HEK293T (cell line): ENCODE measurements at regions not wholly inside any gene's neighbourhood (a gene's known extent, or its start where the extent isn't known, plus 50 kb on each side); places are given as distances from the start of the nearest gene placed in this dataset.

Source experiments
- ARNT ChIP-seq: fragments of 450-650 bp; IDR thresholded peaks from 2 replicates; pipeline ENCODE4 v1.6.1; 2017; ENCODE audit warnings: mild to moderate bottlenecking
- BHLHE40 ChIP-seq: fragments of 450-650 bp; IDR thresholded peaks from 2 replicates; pipeline ENCODE4 v1.6.1; 2016; ENCODE audit warnings: mild to moderate bottlenecking, moderate library complexity, borderline replicate concordance
- ELF4 ChIP-seq: fragments of 450-650 bp; IDR thresholded peaks from 2 replicates; pipeline ENCODE4 v1.6.1; 2017; ENCODE audit warnings: antibody characterized with exemption
- FOXA1 ChIP-seq: fragments of 450-650 bp; IDR thresholded peaks from 2 replicates; pipeline ENCODE4 v1.6.1; 2016; ENCODE audit warnings: mild to moderate bottlenecking
- FOXK2 ChIP-seq: fragments of 450-650 bp; IDR thresholded peaks from 2 replicates; pipeline ENCODE4 v1.6.1; 2016; ENCODE audit warnings: mild to moderate bottlenecking
- FOXM1 ChIP-seq: fragments of 450-650 bp; IDR thresholded peaks from 2 replicates; pipeline ENCODE4 v1.6.1; 2017; ENCODE audit warnings: mild to moderate bottlenecking, borderline replicate concordance
- HDGF ChIP-seq: fragments of 450-650 bp; IDR thresholded peaks from 2 replicates; pipeline ENCODE4 v1.6.1; 2017; ENCODE audit warnings: antibody characterized with exemption, borderline replicate concordance
- L3MBTL2 ChIP-seq: fragments of 450-650 bp; conservative IDR thresholded peaks from 2 replicates; pipeline ENCODE4 v1.6.1; 2016; ENCODE audit warnings: mild to moderate bottlenecking
- LEF1 ChIP-seq: fragments of 450-650 bp; IDR thresholded peaks from 2 replicates; pipeline ENCODE4 v1.6.1; 2017; ENCODE audit warnings: mild to moderate bottlenecking, borderline replicate concordance
- NFRKB ChIP-seq: fragments of 450-650 bp; IDR thresholded peaks from 2 replicates; pipeline ENCODE4 v1.6.1; 2016; ENCODE audit warnings: mild to moderate bottlenecking, moderate library complexity
- SP1 ChIP-seq: fragments of 450-650 bp; IDR thresholded peaks from 2 replicates; pipeline ENCODE4 v1.6.1; 2017
- SUZ12 ChIP-seq: fragments of 450-650 bp; IDR thresholded peaks from 2 replicates; pipeline ENCODE4 v1.6.1; 2016; ENCODE audit warnings: mild to moderate bottlenecking
- TARDBP ChIP-seq: fragments of 450-650 bp; IDR thresholded peaks from 2 replicates; pipeline ENCODE4 v1.6.1; 2016
- ZNF384 ChIP-seq: fragments of 450-650 bp; IDR thresholded peaks from 2 replicates; pipeline ENCODE4 v1.6.1; 2016

DNA sequence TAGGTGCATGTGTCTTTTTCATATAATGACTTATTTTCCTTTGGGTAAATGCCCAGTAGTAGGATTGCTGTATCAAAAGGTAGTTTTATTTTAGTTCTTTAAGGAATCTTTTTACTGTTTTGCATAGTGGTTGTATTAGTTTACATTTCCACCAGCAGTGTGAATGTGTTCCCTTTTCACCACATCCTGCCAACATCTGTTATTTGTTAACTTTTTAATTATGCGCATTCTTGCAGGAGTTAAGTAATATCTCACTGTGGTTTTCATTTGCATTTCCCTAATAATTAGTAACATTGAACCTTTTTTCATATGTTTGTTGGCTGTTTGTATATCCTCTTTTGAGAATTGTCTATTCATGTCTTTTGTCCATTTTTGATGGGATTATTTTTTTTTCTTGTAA, 1761.9 kb downstream of the PLA2G4A start:
- no peak for TF ChIP-seq SP1
- TF ChIP-seq FOXA1: no peak
- TF ChIP-seq ELF4: no peak
- no peak for TF ChIP-seq LEF1
- no peak for TF ChIP-seq BHLHE40
- no peak for TF ChIP-seq FOXM1
- no peak for TF ChIP-seq ARNT
- no peak for TF ChIP-seq ZNF384
- no peak for TF ChIP-seq SUZ12
- no peak for TF ChIP-seq FOXK2
- TF ChIP-seq L3MBTL2: no peak
- TF ChIP-seq TARDBP: no peak
- no peak for TF ChIP-seq HDGF
- TF ChIP-seq NFRKB: no peak
